ENCODE measurements at regions not wholly inside any gene's neighbourhood (a gene's known extent, or its start where the extent isn't known, plus 50 kb on each side); places are given as distances from the start of the nearest gene placed in this dataset.

- Histone ChIP-seq H3K27me3 (ENCODE audit: control insufficient read depth, insufficient read depth, low read length) (no peaks in the 10 kb centered on the region), H3K4me3 (ENCODE audit: low read length) (no peak overlapping the region), H3K9ac (ENCODE audit: low read length) (no peak overlapping the region), H3K27ac (ENCODE audit: low read length) (no peak overlapping the region), H3K9me3 (ENCODE audit: control insufficient read depth, low read depth, low read length) (no peaks in the 10 kb centered on the region), H3K4me1 (ENCODE audit: control insufficient read depth, low read depth, low read length) (no peaks in the 10 kb centered on the region), H3K36me3 (ENCODE audit: control insufficient read depth, low read depth, low read length) (no peaks in the 10 kb centered on the region)
Measured at GRCh38 chr20:40238511-40238910, 450.5 kb downstream of the MAFB start.

GRCh38 chr20:40234593-40234992, 454.4 kb downstream of the MAFB start:
- H3K4me3 ChIP-seq (ENCODE audit: low read length), result no peak overlapping the region
- H3K4me1 ChIP-seq (ENCODE audit: control insufficient read depth, low read depth, low read length), result no peaks in the 10 kb centered on the region
- H3K27ac ChIP-seq (ENCODE audit: low read length), result no peak overlapping the region

GRCh38 chr20:40233406-40233805, 455.6 kb downstream of the MAFB start:
- Histone ChIP-seq H3K27me3 (ENCODE audit: control insufficient read depth, insufficient read depth, low read length) (no peaks in the 10 kb centered on the region), H3K9me3 (ENCODE audit: control insufficient read depth, low read depth, low read length) (no peaks in the 10 kb centered on the region), H3K9ac (ENCODE audit: low read length) (no peak overlapping the region), H3K36me3 (ENCODE audit: control insufficient read depth, low read depth, low read length) (no peaks in the 10 kb centered on the region), H3K27ac (ENCODE audit: low read length) (no peak overlapping the region), H3K4me1 (ENCODE audit: control insufficient read depth, low read depth, low read length) (no peaks in the 10 kb centered on the region), H3K4me3 (ENCODE audit: low read length) (no peak overlapping the region)

More at GRCh38 chr20:40234593-40234992, 454.4 kb downstream of the MAFB start:
- Histone ChIP-seq H3K36me3 (ENCODE audit: control insufficient read depth, low read depth, low read length) (no peaks in the 10 kb centered on the region), H3K9ac (ENCODE audit: low read length) (no peak overlapping the region), H3K27me3 (ENCODE audit: control insufficient read depth, insufficient read depth, low read length) (no peaks in the 10 kb centered on the region), H3K9me3 (ENCODE audit: control insufficient read depth, low read depth, low read length) (no peaks in the 10 kb centered on the region)

GRCh38 chr20:40232756-40233155, 456.3 kb downstream of the MAFB start:
- no peaks in the 10 kb centered on the region for H3K36me3 ChIP-seq (ENCODE audit: control insufficient read depth, low read depth, low read length)
- H3K4me1 ChIP-seq (ENCODE audit: control insufficient read depth, low read depth, low read length), result no peaks in the 10 kb centered on the region
- no peak overlapping the region for H3K27ac ChIP-seq (ENCODE audit: low read length)
- H3K4me3 ChIP-seq (ENCODE audit: low read length), result no peak overlapping the region
- H3K9me3 ChIP-seq (ENCODE audit: control insufficient read depth, low read depth, low read length), result no peaks in the 10 kb centered on the region
- no peaks in the 10 kb centered on the region for H3K27me3 ChIP-seq (ENCODE audit: control insufficient read depth, insufficient read depth, low read length)
- H3K9ac ChIP-seq (ENCODE audit: low read length), result no peak overlapping the region

GRCh38 chr20:40232273-40232672, 456.8 kb downstream of the MAFB start:
- H3K4me1 ChIP-seq (ENCODE audit: control insufficient read depth, low read depth, low read length), result no peaks in the 10 kb centered on the region
- H3K9me3 ChIP-seq (ENCODE audit: control insufficient read depth, low read depth, low read length), result no peaks in the 10 kb centered on the region
- H3K36me3 ChIP-seq (ENCODE audit: control insufficient read depth, low read depth, low read length), result no peaks in the 10 kb centered on the region
- no peak overlapping the region for H3K27ac ChIP-seq (ENCODE audit: low read length)
- no peak overlapping the region for H3K4me3 ChIP-seq (ENCODE audit: low read length)
- no peaks in the 10 kb centered on the region for H3K27me3 ChIP-seq (ENCODE audit: control insufficient read depth, insufficient read depth, low read length)
- no peak overlapping the region for H3K9ac ChIP-seq (ENCODE audit: low read length)

GRCh38 chr20:40230486-40230885, 458.6 kb downstream of the MAFB start:
- Histone ChIP-seq H3K4me1 (ENCODE audit: control insufficient read depth, low read depth, low read length) (no peaks in the 10 kb centered on the region), H3K27ac (ENCODE audit: low read length) (no peak overlapping the region)

GRCh38 chr20:40225596-40225995, 463.4 kb downstream of the MAFB start:
- Histone ChIP-seq H3K27ac (ENCODE audit: low read length) (no peak overlapping the region), H3K4me1 (ENCODE audit: control insufficient read depth, low read depth, low read length) (no peaks in the 10 kb centered on the region), H3K27me3 (ENCODE audit: control insufficient read depth, insufficient read depth, low read length) (no peaks in the 10 kb centered on the region), H3K9me3 (ENCODE audit: control insufficient read depth, low read depth, low read length) (no peaks in the 10 kb centered on the region), H3K36me3 (ENCODE audit: control insufficient read depth, low read depth, low read length) (no peaks in the 10 kb centered on the region), H3K4me3 (ENCODE audit: low read length) (no peak overlapping the region), H3K9ac (ENCODE audit: low read length) (no peak overlapping the region)

More at GRCh38 chr20:40230486-40230885, 458.6 kb downstream of the MAFB start:
- no peak overlapping the region for H3K9ac ChIP-seq (ENCODE audit: low read length)
- no peak overlapping the region for H3K4me3 ChIP-seq (ENCODE audit: low read length)
- no peaks in the 10 kb centered on the region for H3K9me3 ChIP-seq (ENCODE audit: control insufficient read depth, low read depth, low read length)
- H3K36me3 ChIP-seq (ENCODE audit: control insufficient read depth, low read depth, low read length), result no peaks in the 10 kb centered on the region
- no peaks in the 10 kb centered on the region for H3K27me3 ChIP-seq (ENCODE audit: control insufficient read depth, insufficient read depth, low read length)

- Histone ChIP-seq H3K27me3 (ENCODE audit: control insufficient read depth, insufficient read depth, low read length) (no peaks in the 10 kb centered on the region), H3K9ac (ENCODE audit: low read length) (no peak overlapping the region), H3K4me1 (ENCODE audit: control insufficient read depth, low read depth, low read length) (no peaks in the 10 kb centered on the region), H3K4me3 (ENCODE audit: low read length) (no peak overlapping the region), H3K9me3 (ENCODE audit: control insufficient read depth, low read depth, low read length) (no peaks in the 10 kb centered on the region), H3K36me3 (ENCODE audit: control insufficient read depth, low read depth, low read length) (no peaks in the 10 kb centered on the region), H3K27ac (ENCODE audit: low read length) (no peak overlapping the region)
Measured at GRCh38 chr20:40223810-40224209, 465.2 kb downstream of the MAFB start.

GRCh38 chr20:40218971-40219370, 470.1 kb downstream of the MAFB start:
- no peaks in the 10 kb centered on the region for H3K36me3 ChIP-seq (ENCODE audit: control insufficient read depth, low read depth, low read length)
- H3K9ac ChIP-seq (ENCODE audit: low read length), result no peak overlapping the region
- H3K27ac ChIP-seq (ENCODE audit: low read length), result no peak overlapping the region
- no peaks in the 10 kb centered on the region for H3K9me3 ChIP-seq (ENCODE audit: control insufficient read depth, low read depth, low read length)
- H3K27me3 ChIP-seq (ENCODE audit: control insufficient read depth, insufficient read depth, low read length), result no peaks in the 10 kb centered on the region
- H3K4me1 ChIP-seq (ENCODE audit: control insufficient read depth, low read depth, low read length), result no peaks in the 10 kb centered on the region
- H3K4me3 ChIP-seq (ENCODE audit: low read length), result no peak overlapping the region

GRCh38 chr20:40218316-40218969, 470.6 kb downstream of the MAFB start:
- Histone ChIP-seq H3K36me3 (ENCODE audit: control insufficient read depth, low read depth, low read length) (no peaks in the 10 kb centered on the region), H3K9me3 (ENCODE audit: control insufficient read depth, low read depth, low read length) (no peaks in the 10 kb centered on the region), H3K27ac (ENCODE audit: low read length) (no peak overlapping the region), H3K9ac (ENCODE audit: low read length) (no peak overlapping the region), H3K4me3 (ENCODE audit: low read length) (no peak overlapping the region), H3K4me1 (ENCODE audit: control insufficient read depth, low read depth, low read length) (no peaks in the 10 kb centered on the region), H3K27me3 (ENCODE audit: control insufficient read depth, insufficient read depth, low read length) (no peaks in the 10 kb centered on the region)

- H3K9ac ChIP-seq (ENCODE audit: low read length), result no peak overlapping the region
- H3K4me1 ChIP-seq (ENCODE audit: control insufficient read depth, low read depth, low read length), result no peaks in the 10 kb centered on the region
- no peak overlapping the region for H3K4me3 ChIP-seq (ENCODE audit: low read length)
- H3K27me3 ChIP-seq (ENCODE audit: control insufficient read depth, insufficient read depth, low read length), result no peaks in the 10 kb centered on the region
- no peak overlapping the region for H3K27ac ChIP-seq (ENCODE audit: low read length)
- no peaks in the 10 kb centered on the region for H3K9me3 ChIP-seq (ENCODE audit: control insufficient read depth, low read depth, low read length)
- H3K36me3 ChIP-seq (ENCODE audit: control insufficient read depth, low read depth, low read length), result no peaks in the 10 kb centered on the region
Measured at GRCh38 chr20:40207655-40208054, 481.4 kb downstream of the MAFB start.

- Histone ChIP-seq H3K27ac (ENCODE audit: low read length) (no peak overlapping the region), H3K27me3 (ENCODE audit: control insufficient read depth, insufficient read depth, low read length) (no peaks in the 10 kb centered on the region), H3K4me1 (ENCODE audit: control insufficient read depth, low read depth, low read length) (no peaks in the 10 kb centered on the region), H3K4me3 (ENCODE audit: low read length) (no peak overlapping the region), H3K9ac (ENCODE audit: low read length) (no peak overlapping the region), H3K9me3 (ENCODE audit: control insufficient read depth, low read depth, low read length) (no peaks in the 10 kb centered on the region), H3K36me3 (ENCODE audit: control insufficient read depth, low read depth, low read length) (no peaks in the 10 kb centered on the region)
Measured at GRCh38 chr20:40205971-40206370, 483.1 kb downstream of the MAFB start.
